Peyer's patch (tissue), 4 donors: ENCODE measurements at regions not wholly inside any gene's neighbourhood (a gene's known extent, or its start where the extent isn't known, plus 50 kb on each side); places are given as distances from the start of the nearest gene placed in this dataset.

Experiments
- DNase-seq, 3 donors: peaks; one replicate each; pipeline ENCODE4 v3.0.0-alpha.2; 2017 to 2019
- H3K27ac ChIP-seq, 4 donors: fragments of 200-600 bp; sonication (generic); one replicate each; pipeline ENCODE4 v1.5.1; 2016 to 2019
- H3K27me3 ChIP-seq, 2 donors: fragments of 200-600 bp; sonication (generic); one replicate each; pipeline ENCODE4 v1.5.1; 2019
- H3K36me3 ChIP-seq, 3 donors: fragments of 200-600 bp; sonication (generic); one replicate each; pipeline ENCODE4 v1.5.1; 2016 to 2019
- H3K4me1 ChIP-seq, 4 donors: fragments of 200-600 bp; sonication (generic); one replicate each; pipeline ENCODE4 v1.5.1; 2016 to 2019
- H3K4me3 ChIP-seq, 4 donors: fragments of 200-600 bp; sonication (generic); 1 replicate in 3 of 4; 2 replicates in 1 of 4; pipeline ENCODE4 v1.5.1; 2016 to 2019; ENCODE audit warnings: mild to moderate bottlenecking in 1 of 4
- H3K9me3 ChIP-seq, 4 donors: fragments of 200-600 bp; sonication (generic); one replicate each; pipeline ENCODE4 v1.5.1; 2016 to 2019; ENCODE audit warnings: mild to moderate bottlenecking in 1 of 4
- CTCF ChIP-seq, 6 experiments: fragments of 450-650 bp in 4 of 6; fragments of 200-600 bp in 2 of 6; sonication (generic) in 1 of 6; IDR thresholded peaks; one replicate each; pipeline ENCODE4 v1.5.1; 2017 to 2019; ENCODE audit warnings: antibody characterized with exemption in 6 of 6, mild to moderate bottlenecking in 3 of 6, moderate library complexity in 1 of 6
- POLR2A ChIP-seq, 2 donors: fragments of 450-650 bp; IDR thresholded peaks; one replicate each; pipeline ENCODE4 v1.5.1; 2017; ENCODE audit warnings: antibody characterized with exemption in 2 of 2, mild to moderate bottlenecking in 2 of 2, moderate library complexity in 2 of 2

- no peak for TF ChIP-seq POLR2A (IDR thresholded peaks at IDR 0.05)
- TF ChIP-seq CTCF (IDR thresholded peaks at IDR 0.05): no peak
- H3K4me3 ChIP-seq: no peak overlapping the region
These were observed 545.9 kb upstream of the RIOK2 start for GRCh38 chr5:97728920-97729319.

GRCh38 chr5:97729938-97730337, 546.9 kb upstream of the RIOK2 start:
- no peaks in the 10 kb centered on the region for H3K9me3 ChIP-seq
- TF ChIP-seq CTCF (IDR thresholded peaks at IDR 0.05): no peak

More at GRCh38 chr5:97728920-97729319, 545.9 kb upstream of the RIOK2 start:
- H3K4me1 ChIP-seq: no peaks in the 10 kb centered on the region
- no peaks in the 10 kb centered on the region for H3K9me3 ChIP-seq
- H3K27ac ChIP-seq: no peak overlapping the region
- H3K36me3 ChIP-seq: no peaks in the 10 kb centered on the region
- no peak for DNase-seq
- H3K27me3 ChIP-seq: no peaks in the 10 kb centered on the region

GRCh38 chr5:97735209-97735608, 552.2 kb upstream of the RIOK2 start:
- no peak overlapping the region for H3K27ac ChIP-seq
- no peak for TF ChIP-seq CTCF (IDR thresholded peaks at IDR 0.05)
- TF ChIP-seq POLR2A (IDR thresholded peaks at IDR 0.05): no peak
- no peaks in the 10 kb centered on the region for H3K27me3 ChIP-seq
- H3K9me3 ChIP-seq: no peaks in the 10 kb centered on the region
- no peaks in the 10 kb centered on the region for H3K4me1 ChIP-seq
- no peak for DNase-seq
- H3K4me3 ChIP-seq: no peak overlapping the region
- no peaks in the 10 kb centered on the region for H3K36me3 ChIP-seq

More at GRCh38 chr5:97729938-97730337, 546.9 kb upstream of the RIOK2 start:
- no peaks in the 10 kb centered on the region for H3K36me3 ChIP-seq
- no peak for DNase-seq
- H3K4me3 ChIP-seq: no peak overlapping the region
- no peaks in the 10 kb centered on the region for H3K4me1 ChIP-seq
- no peak overlapping the region for H3K27ac ChIP-seq
- no peaks in the 10 kb centered on the region for H3K27me3 ChIP-seq

GRCh38 chr5:97737608-97738007, 554.6 kb upstream of the RIOK2 start:
- TF ChIP-seq POLR2A (IDR thresholded peaks at IDR 0.05) (no peak), CTCF (IDR thresholded peaks at IDR 0.05) (no peak)
- Histone ChIP-seq H3K4me1 (no peaks in the 10 kb centered on the region), H3K27ac (no peak overlapping the region), H3K9me3 (no peaks in the 10 kb centered on the region), H3K4me3 (no peak overlapping the region), H3K36me3 (no peaks in the 10 kb centered on the region), H3K27me3 (no peaks in the 10 kb centered on the region)
- DNase-seq: no peak

GRCh38 chr5:97745817-97746216, 562.8 kb upstream of the RIOK2 start:
- Histone ChIP-seq H3K4me1 (no peaks in the 10 kb centered on the region), H3K4me3 (no peak overlapping the region), H3K36me3 (no peaks in the 10 kb centered on the region), H3K27ac (no peak overlapping the region), H3K9me3 (no peaks in the 10 kb centered on the region), H3K27me3 (no peaks in the 10 kb centered on the region)
- DNase-seq: no peak
- TF ChIP-seq CTCF (IDR thresholded peaks at IDR 0.05) (no peak), POLR2A (IDR thresholded peaks at IDR 0.05) (no peak)

- Histone ChIP-seq H3K4me3 (no peak overlapping the region), H3K4me1 (no peaks in the 10 kb centered on the region), H3K9me3 (no peaks in the 10 kb centered on the region), H3K27me3 (no peaks in the 10 kb centered on the region), H3K36me3 (no peaks in the 10 kb centered on the region), H3K27ac (no peak overlapping the region)
- DNase-seq: no peak
- TF ChIP-seq CTCF (IDR thresholded peaks at IDR 0.05) (no peak), POLR2A (IDR thresholded peaks at IDR 0.05) (no peak)
These were observed 567.5 kb upstream of the RIOK2 start for GRCh38 chr5:97750576-97750975.
